HG03175 (cell line): ENCODE measurements at regions not wholly inside any gene's neighbourhood (a gene's known extent, or its start where the extent isn't known, plus 50 kb on each side); places are given as distances from the start of the nearest gene placed in this dataset.
A peak's percentile ranks its signal among the peaks of the same experiment; 100 is the strongest.

ENCODE experiments used
- ATAC-seq: cut with Tn5 transposase; IDR thresholded peaks from one replicate; pipeline ENCODE4 v1.9.1; 2021; ENCODE audit warnings: mild to moderate bottlenecking, moderate library complexity; ENCODE audit not compliant: unreplicated experiment

DNA sequence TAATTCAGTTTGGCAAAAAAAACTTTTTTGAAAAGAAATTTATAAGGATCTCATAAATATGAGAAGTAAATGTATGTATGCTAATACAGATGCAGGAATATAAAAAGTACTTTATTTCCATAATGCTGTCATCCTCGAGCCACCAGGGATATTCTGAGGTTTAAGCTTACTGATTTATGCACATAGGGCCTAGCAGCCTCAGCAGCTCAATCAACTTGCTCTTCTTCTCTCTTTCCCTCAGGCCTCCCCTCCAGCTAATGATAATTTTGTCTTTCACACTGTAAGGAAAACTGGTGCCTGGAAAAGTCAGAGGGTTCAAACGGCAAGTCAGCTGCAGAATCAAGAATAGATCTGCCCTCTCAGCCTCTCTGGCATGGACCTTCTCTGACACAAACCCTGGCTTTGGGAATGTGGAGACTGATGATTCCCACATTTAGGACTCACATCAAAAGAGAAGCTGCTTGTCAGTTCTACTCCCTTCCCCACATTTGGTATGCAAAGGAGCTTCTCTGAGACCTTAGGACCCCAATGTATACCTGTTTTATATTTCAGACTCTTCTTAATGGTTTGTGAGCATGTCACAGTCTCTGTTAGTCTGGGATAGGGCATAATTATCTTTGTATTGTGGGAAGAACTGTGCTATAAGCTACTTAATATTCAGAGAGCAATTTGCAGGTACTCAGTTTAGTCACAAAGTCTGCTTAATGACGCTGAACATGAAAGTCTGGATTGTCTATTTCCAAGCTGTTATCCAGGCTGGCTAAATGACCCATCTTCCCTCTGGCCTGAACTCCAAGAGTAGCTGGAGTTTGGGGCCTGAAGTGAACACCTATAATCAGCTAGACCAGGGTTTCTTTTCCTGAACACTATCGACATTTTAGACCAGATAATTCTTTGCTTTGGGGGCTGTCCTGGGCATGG lies 52.1 kb upstream of the DIPK1A start:
- ATAC-seq = no peak

DNA sequence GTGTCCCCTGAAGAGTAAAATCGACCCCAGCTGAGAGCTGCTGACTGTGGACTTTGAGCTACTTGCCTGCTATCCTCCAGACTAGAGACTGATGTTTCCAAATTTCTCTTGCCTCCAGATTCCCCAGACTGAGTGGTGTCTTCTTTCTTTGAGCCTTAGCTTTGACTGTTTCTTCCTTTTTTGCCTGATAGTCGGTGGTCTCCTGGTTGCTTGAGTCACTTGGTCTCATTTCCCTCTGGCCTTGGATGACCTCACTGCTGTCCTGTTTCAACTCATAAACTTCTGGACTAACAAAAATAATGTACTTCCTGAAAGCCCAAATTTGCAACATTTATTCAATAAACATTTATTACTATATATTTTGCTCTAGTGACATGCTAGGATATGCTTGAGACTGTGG lies 52.9 kb upstream of the DIPK1A start:
- no peak for ATAC-seq

DNA sequence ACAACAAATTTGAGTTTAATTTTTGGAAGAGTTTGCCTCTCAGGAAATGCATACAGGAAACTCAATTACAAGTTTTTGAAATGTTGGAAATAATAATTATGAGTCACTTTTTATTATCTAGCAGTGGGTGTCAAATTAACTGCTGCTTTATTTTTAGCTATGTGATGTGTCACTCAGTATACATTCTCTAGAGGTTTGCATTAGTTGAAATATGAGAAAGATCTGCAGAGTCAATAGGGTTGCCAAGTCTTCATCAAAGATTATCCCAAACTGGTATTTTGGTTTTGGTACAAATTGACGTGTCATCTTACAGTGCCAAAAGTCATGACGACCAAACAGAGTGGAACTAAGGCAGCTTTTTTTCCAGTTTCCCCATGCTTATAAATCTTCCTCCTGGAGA lies 54.3 kb upstream of the DIPK1A start:
- no peak for ATAC-seq

DNA sequence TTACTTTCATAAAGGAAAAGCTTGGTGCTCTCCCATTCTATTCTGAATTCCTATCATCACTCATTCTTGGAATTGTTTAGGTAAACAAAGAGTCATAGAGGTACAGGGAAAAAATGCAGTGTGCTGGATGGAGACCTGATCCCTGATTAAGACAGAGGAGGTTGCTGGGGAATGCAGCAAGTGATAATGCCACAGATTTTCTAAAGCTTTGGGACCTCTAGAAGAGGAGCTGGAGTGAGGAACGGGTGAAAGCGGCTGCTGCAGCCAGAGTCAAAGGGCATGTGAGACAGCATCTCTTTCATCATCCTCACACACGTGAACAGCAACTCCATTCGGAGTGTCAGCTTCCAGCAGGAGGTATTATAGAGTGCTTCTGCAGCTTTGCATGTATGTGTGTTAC lies 54.9 kb upstream of the DIPK1A start:
- no peak for ATAC-seq

DNA sequence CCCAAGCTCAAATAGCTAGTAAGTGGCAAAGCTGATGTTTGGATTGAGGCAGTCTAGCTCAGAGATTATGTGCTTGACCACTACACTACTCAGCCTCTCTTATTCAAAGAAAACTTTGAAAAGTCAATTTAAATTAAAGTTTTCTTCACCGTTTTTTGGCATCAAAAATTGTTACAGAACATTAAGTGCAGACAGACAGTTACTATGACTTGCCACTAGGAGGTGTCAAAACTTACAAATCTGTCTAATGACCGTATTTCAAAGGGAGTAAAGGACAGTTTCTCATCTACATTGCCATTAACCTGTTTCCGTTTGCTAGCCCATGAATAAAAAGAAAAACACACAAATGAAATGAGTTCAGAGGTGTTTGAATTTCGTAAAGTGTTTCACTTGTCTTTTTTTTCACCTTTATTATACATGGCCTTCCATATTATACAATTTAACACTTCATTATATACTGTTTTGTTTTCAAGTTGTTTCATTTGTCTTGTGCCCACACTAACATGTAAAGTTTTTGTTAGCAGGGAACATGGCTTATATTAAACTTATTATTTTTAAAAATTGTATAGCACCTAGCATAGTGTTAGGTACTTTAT lies 57.4 kb upstream of the MTF2 start:
- ATAC-seq = peak; percentile 70

DNA sequence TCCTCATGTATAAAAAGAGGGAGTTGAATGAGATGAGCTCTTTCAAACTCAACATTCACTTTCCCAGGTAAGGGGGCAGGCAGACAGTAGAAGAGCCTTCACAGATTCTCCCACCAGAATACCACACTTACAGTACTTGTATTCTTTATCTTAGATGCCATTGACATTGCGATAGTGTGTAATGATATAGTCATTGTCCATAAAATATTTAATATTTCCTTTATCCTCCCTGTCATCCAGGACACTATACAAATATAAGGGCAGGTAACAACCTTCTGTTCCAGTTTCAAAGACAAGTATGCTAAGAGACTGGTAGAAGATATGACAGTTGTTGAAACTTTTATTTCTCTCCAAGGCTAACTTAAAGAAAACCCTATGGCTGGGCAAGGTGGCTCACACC lies 56.5 kb upstream of the MTF2 start:
- ATAC-seq = no peak

DNA sequence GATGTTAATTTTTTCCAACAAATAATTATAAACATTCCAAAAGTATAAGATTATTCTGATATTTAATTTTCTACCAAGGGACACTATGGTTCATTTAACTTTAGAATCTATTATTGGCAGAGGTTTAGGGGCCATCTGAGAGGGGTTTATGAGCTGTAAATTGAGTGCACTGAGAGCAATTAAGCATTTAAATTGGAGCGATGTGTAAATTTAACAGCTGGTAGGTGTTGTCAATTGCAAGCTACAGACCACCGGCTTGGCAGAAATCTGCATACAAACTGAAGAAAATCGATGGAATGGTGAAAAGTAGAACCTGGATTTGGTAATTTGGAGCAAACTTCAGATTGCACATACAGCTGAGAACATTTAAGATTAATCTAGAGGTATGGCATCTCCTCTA lies 55.8 kb upstream of the MTF2 start:
- ATAC-seq = no peak

DNA sequence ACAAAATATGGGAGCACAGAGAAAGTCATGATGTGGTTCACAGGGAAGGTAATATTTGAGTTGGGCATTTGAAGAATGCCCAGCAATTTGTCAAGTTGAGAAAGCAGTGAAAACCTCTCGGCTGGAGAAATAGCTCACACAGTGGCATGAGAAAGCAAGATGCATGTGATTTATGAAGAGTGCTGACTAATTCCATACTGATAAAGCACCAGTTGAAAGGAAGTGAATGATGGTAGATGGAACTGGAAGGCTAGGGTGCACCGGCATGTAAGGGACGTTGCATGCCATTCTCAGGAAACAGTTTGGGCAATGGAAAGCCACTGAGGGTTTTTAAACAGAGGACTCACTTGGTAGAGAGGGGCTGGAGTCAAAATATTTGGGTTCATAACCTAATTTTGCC lies 53.5 kb upstream of the MTF2 start:
- no peak for ATAC-seq

DNA sequence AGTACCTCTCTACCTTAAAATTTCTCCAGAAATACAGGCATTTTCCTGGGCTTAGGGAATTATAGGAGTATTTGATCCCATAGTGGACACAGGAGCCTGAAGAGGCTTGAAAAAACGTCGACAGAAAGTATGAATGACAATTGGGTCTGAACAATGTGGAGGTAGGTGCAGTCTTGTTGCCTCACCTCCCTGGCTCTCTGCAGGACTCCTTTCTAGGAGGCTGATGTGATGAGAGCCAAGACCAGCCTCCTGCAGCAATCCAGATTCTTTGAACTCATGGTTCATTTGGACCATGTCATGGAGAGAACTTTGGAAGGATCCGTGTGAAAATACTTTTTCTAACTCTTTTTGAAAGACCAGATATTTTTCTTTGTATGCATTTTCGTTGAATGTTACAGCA lies 50.5 kb upstream of the MTF2 start:
- no peak for ATAC-seq
